ENCODE measurements at regions not wholly inside any gene's neighbourhood (a gene's known extent, or its start where the extent isn't known, plus 50 kb on each side); places are given as distances from the start of the nearest gene placed in this dataset.

- peak; percentile 32; the same call in 1 of the 2 replicates for TF ChIP-seq ZBTB34 (CRISPR knock-in tag; IDR thresholded peaks at IDR 0.05)
- TF ChIP-seq CBX3 (IDR thresholded peaks at IDR 0.05; ENCODE audit: borderline replicate concordance in 1 of 2, low read length in 2 of 2): peak in 1 of 2 experiments; percentile 91; a peak in 2 of 3 replicates
- TF ChIP-seq NFYB (IDR thresholded peaks at IDR 0.05; ENCODE audit: extremely low read depth, insufficient read length): no peak
- TF ChIP-seq FIP1L1 (IDR thresholded peaks at IDR 0.05; ENCODE audit: low read depth, low read length, poor library complexity, severe bottlenecking): no peak
- TF ChIP-seq SETDB1 (IDR thresholded peaks at IDR 0.05; ENCODE audit: low read length): no peak
- TF ChIP-seq, protein P1, sequence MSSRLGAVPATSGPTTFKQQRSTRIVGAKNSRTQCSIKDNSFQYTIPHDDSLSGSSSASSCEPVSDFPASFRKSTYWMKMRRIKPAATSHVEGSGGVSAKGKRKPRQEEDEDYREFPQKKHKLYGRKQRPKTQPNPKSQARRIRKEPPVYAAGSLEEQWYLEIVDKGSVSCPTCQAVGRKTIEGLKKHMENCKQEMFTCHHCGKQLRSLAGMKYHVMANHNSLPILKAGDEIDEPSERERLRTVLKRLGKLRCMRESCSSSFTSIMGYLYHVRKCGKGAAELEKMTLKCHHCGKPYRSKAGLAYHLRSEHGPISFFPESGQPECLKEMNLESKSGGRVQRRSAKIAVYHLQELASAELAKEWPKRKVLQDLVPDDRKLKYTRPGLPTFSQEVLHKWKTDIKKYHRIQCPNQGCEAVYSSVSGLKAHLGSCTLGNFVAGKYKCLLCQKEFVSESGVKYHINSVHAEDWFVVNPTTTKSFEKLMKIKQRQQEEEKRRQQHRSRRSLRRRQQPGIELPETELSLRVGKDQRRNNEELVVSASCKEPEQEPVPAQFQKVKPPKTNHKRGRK (tag; IDR thresholded peaks at IDR 0.05): no peak
- no peak for TF ChIP-seq SRSF3 (IDR thresholded peaks at IDR 0.05; ENCODE audit: insufficient read depth, low read length)
- TF ChIP-seq CTBP1 (IDR thresholded peaks at IDR 0.05; ENCODE audit: borderline replicate concordance): peak; percentile 86; the same call in 1 of the 2 replicates
- TF ChIP-seq, protein P2, sequence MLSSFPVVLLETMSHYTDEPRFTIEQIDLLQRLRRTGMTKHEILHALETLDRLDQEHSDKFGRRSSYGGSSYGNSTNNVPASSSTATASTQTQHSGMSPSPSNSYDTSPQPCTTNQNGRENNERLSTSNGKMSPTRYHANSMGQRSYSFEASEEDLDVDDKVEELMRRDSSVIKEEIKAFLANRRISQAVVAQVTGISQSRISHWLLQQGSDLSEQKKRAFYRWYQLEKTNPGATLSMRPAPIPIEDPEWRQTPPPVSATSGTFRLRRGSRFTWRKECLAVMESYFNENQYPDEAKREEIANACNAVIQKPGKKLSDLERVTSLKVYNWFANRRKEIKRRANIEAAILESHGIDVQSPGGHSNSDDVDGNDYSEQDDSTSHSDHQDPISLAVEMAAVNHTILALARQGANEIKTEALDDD (IDR thresholded peaks at IDR 0.05): peak; percentile 51; the same call in 1 of the 2 replicates
- TF ChIP-seq EZH2 (IDR thresholded peaks at IDR 0.05; ENCODE audit: borderline replicate concordance, low read depth, low read length): no peak
- no peak for TF ChIP-seq ZFP91 (CRISPR knock-in tag; IDR thresholded peaks at IDR 0.05)
- TF ChIP-seq, protein P3, sequence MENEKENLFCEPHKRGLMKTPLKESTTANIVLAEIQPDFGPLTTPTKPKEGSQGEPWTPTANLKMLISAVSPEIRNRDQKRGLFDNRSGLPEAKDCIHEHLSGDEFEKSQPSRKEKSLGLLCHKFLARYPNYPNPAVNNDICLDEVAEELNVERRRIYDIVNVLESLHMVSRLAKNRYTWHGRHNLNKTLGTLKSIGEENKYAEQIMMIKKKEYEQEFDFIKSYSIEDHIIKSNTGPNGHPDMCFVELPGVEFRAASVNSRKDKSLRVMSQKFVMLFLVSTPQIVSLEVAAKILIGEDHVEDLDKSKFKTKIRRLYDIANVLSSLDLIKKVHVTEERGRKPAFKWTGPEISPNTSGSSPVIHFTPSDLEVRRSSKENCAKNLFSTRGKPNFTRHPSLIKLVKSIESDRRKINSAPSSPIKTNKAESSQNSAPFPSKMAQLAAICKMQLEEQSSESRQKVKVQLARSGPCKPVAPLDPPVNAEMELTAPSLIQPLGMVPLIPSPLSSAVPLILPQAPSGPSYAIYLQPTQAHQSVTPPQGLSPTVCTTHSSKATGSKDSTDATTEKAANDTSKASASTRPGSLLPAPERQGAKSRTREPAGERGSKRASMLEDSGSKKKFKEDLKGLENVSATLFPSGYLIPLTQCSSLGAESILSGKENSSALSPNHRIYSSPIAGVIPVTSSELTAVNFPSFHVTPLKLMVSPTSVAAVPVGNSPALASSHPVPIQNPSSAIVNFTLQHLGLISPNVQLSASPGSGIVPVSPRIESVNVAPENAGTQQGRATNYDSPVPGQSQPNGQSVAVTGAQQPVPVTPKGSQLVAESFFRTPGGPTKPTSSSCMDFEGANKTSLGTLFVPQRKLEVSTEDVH (IDR thresholded peaks at IDR 0.05; ENCODE audit: low read depth, partially characterized antibody): no peak
- 0 out of 2 replicates have a peak, but pooled peaks have one; percentile 12 for TF ChIP-seq HES1 (IDR thresholded peaks at IDR 0.05; ENCODE audit: low read depth)
- peak; percentile 52 for TF ChIP-seq NEUROD1 (IDR thresholded peaks at IDR 0.05; ENCODE audit: borderline replicate concordance, low read depth, low read length, partially characterized antibody)
- TF ChIP-seq ZBTB8A (IDR thresholded peaks at IDR 0.05; ENCODE audit: partially characterized antibody): no peak
- peak; percentile 57; the same call in 1 of the 2 replicates for TF ChIP-seq DIDO1 (tag; IDR thresholded peaks at IDR 0.05; ENCODE audit: low read depth)
These were observed 134.5 kb upstream of the KLF3 start (continued) for GRCh38 chr4:38529189-38530115.

All from K562 (cell line).